GM18909 (cell line): ENCODE measurements at regions not wholly inside any gene's neighbourhood (a gene's known extent, or its start where the extent isn't known, plus 50 kb on each side); places are given as distances from the start of the nearest gene placed in this dataset.
"Not testable (repeated sequence)": the region's sequence is repeated elsewhere in the genome, so short reads cannot be mapped to it uniquely, and the experiment has no call there.

Source experiments
- ATAC-seq: cut with Tn5 transposase; IDR thresholded peaks from one replicate; pipeline ENCODE4 v1.9.1; 2021; ENCODE audit warnings: mild to moderate bottlenecking; ENCODE audit not compliant: unreplicated experiment, poor library complexity

- ATAC-seq, result not testable (repeated sequence)
Observed at GRCh38 chr2:125825781-125826180, 830.2 kb upstream of the GYPC start.

GRCh38 chr2:125837128-125837527, 818.8 kb upstream of the GYPC start:
- no peak for ATAC-seq

GRCh38 chr2:125837611-125838010, 818.3 kb upstream of the GYPC start:
- no peak for ATAC-seq

- ATAC-seq, result no peak
Observed at GRCh38 chr2:125839945-125840344, 816.0 kb upstream of the GYPC start.

GRCh38 chr2:125842041-125842440, 813.9 kb upstream of the GYPC start:
- ATAC-seq, result no peak

- no peak for ATAC-seq
Observed at GRCh38 chr2:125850541-125850940, 805.4 kb upstream of the GYPC start.

- no peak for ATAC-seq
Observed at GRCh38 chr2:125852364-125852763, 803.6 kb upstream of the GYPC start.

GRCh38 chr2:125853626-125854025, 802.3 kb upstream of the GYPC start:
- no peak for ATAC-seq

GRCh38 chr2:125855204-125855603, 800.8 kb upstream of the GYPC start:
- no peak for ATAC-seq

GRCh38 chr2:125857971-125858794, 797.8 kb upstream of the GYPC start:
- no peak for ATAC-seq

- ATAC-seq, result no peak
Observed at GRCh38 chr2:125861461-125861860, 794.5 kb upstream of the GYPC start.

GRCh38 chr2:125867908-125868307, 788.0 kb upstream of the GYPC start:
- no peak for ATAC-seq

GRCh38 chr2:125870264-125870663, 785.7 kb upstream of the GYPC start:
- no peak for ATAC-seq

- no peak for ATAC-seq
Observed at GRCh38 chr2:125870746-125871145, 785.2 kb upstream of the GYPC start.

- ATAC-seq, result no peak
Observed at GRCh38 chr2:125874564-125874963, 781.4 kb upstream of the GYPC start.

- no peak for ATAC-seq
Observed at GRCh38 chr2:125885340-125885739, 770.6 kb upstream of the GYPC start.

GRCh38 chr2:125886153-125886552, 769.8 kb upstream of the GYPC start:
- no peak for ATAC-seq

- ATAC-seq, result no peak
Observed at GRCh38 chr2:125901278-125901677, 754.7 kb upstream of the GYPC start.

GRCh38 chr2:125925891-125926546, 729.9 kb upstream of the GYPC start:
- ATAC-seq, result no peak

GRCh38 chr2:125935559-125935958, 720.4 kb upstream of the GYPC start:
- ATAC-seq, result no peak

- no peak for ATAC-seq
Observed at GRCh38 chr2:125942585-125943424, 713.2 kb upstream of the GYPC start.
